HG02884 (cell line): ENCODE measurements at regions not wholly inside any gene's neighbourhood (a gene's known extent, or its start where the extent isn't known, plus 50 kb on each side); places are given as distances from the start of the nearest gene placed in this dataset.

Source experiments
- ATAC-seq: cut with Tn5 transposase; IDR thresholded peaks from one replicate; pipeline ENCODE4 v1.9.1; 2021; ENCODE audit warnings: mild to moderate bottlenecking, moderate library complexity; ENCODE audit not compliant: unreplicated experiment

- no peak for ATAC-seq
Observed at GRCh38 chr15:101590785-101591184, 61.4 kb downstream of the TM2D3 start.

- no peak for ATAC-seq
Observed at GRCh38 chr15:101583284-101583683, 68.9 kb downstream of the TM2D3 start.

- ATAC-seq = no peak
Observed at GRCh38 chr15:101580431-101580830, 71.8 kb downstream of the TM2D3 start.

- ATAC-seq = no peak
Observed at GRCh38 chr15:101579631-101580163, 72.5 kb downstream of the TM2D3 start.

GRCh38 chr15:101578443-101578894 is 73.7 kb downstream of the TM2D3 start:
- ATAC-seq = peak; percentile 50

- no peak for ATAC-seq
Observed at GRCh38 chr15:101573951-101574350, 78.2 kb downstream of the TM2D3 start.

GRCh38 chr15:101570241-101570640 is 80.7 kb upstream of the PCSK6 start:
- ATAC-seq = no peak

GRCh38 chr15:101568821-101569555 is 79.5 kb upstream of the PCSK6 start:
- ATAC-seq = no peak

- no peak for ATAC-seq
Observed at GRCh38 chr15:101568309-101568708, 78.8 kb upstream of the PCSK6 start.

- ATAC-seq = no peak
Observed at GRCh38 chr15:101566748-101567488, 77.4 kb upstream of the PCSK6 start.

GRCh38 chr15:101565377-101565776 is 75.9 kb upstream of the PCSK6 start:
- no peak for ATAC-seq

- no peak for ATAC-seq
Observed at GRCh38 chr15:101563176-101563796, 73.8 kb upstream of the PCSK6 start.

GRCh38 chr15:101562428-101563059 is 73.0 kb upstream of the PCSK6 start:
- no peak for ATAC-seq

GRCh38 chr15:101561584-101561906 is 72.0 kb upstream of the PCSK6 start:
- ATAC-seq = no peak

GRCh38 chr15:101560722-101561583 is 71.4 kb upstream of the PCSK6 start:
- no peak for ATAC-seq

GRCh38 chr15:101559952-101560351 is 70.4 kb upstream of the PCSK6 start:
- ATAC-seq = no peak

- no peak for ATAC-seq
Observed at GRCh38 chr15:101558221-101558941, 68.9 kb upstream of the PCSK6 start.

- no peak for ATAC-seq
Observed at GRCh38 chr15:101556273-101556672, 66.8 kb upstream of the PCSK6 start.

GRCh38 chr15:101554115-101554915 is 64.8 kb upstream of the PCSK6 start:
- ATAC-seq = no peak
